ENCODE measurements at regions not wholly inside any gene's neighbourhood (a gene's known extent, or its start where the extent isn't known, plus 50 kb on each side); places are given as distances from the start of the nearest gene placed in this dataset.

GRCh38 chr15:91634179-91634578, 219.3 kb upstream of the SLCO3A1 start:
- TF ChIP-seq EP300 (IDR thresholded peaks at IDR 0.05; ENCODE audit: borderline replicate concordance) (no peak), YY1 (IDR thresholded peaks at IDR 0.05; ENCODE audit: low read depth) (no peak), TEAD4 (IDR thresholded peaks at IDR 0.05) (no peak)
